Heart left ventricle (tissue), 13 donors: ENCODE measurements at regions not wholly inside any gene's neighbourhood (a gene's known extent, or its start where the extent isn't known, plus 50 kb on each side); places are given as distances from the start of the nearest gene placed in this dataset.

Experiments used
- CTCF ChIP-seq, 12 donors: fragments of 200-600 bp; sonication (generic) in 4 of 12; IDR thresholded peaks; one replicate each; pipeline versions ENCODE4 v1.5.0 to v1.8.0; 2018 to 2022; ENCODE audit warnings: antibody characterized with exemption in 12 of 12, mild to moderate bottlenecking in 5 of 12
- POLR2A ChIP-seq, 2 donors: fragments of 450-650 bp; IDR thresholded peaks; one replicate each; pipeline ENCODE4 v1.6.1; 2017; ENCODE audit warnings: antibody characterized with exemption in 2 of 2, mild to moderate bottlenecking in 2 of 2, moderate library complexity in 2 of 2
- donor health status: ischemic (EF 13 %, LVEDD 7.1; RV severe dilation, severe dysfunction).
- donor health status: DM: no; HTN: yes; CAD: no.
- donor health status: DM: no; HTN: no; CAD: no.
- donor health status: ischemic (EF 25% LVEDD 6.9; RV normal size, moderate dysfunction).
- donor health status: ischemic (EF 25% LVEDD 5.7; RV mildly dilated, moderate dysfunction).
- donor health status: ischemic (EF 35%, LVEDD 5.7; RV mildly dilated, moderate dysfunction).
- donor health status: nonischemic (EF 11% LVEDD 7.7; RV severe dilation, severe dysfunction).
- donor health status: DM: yes; HTN: yes; CAD: no.
- donor health status: PGD.
- donor health status: ischemic (EF 29% LVEDD 5.4; RV normal size, mild dysfunction).
- donor health status: nonischemic (EF 23%, LVEDD 6.1; RV moderate dilation, normal function).

GRCh38 chr12:13368431-13368830, 171.9 kb downstream of the EMP1 start:
- TF ChIP-seq CTCF (IDR thresholded peaks at IDR 0.05) (no peak), POLR2A (IDR thresholded peaks at IDR 0.05) (no peak)
